ENCODE measurements at regions not wholly inside any gene's neighbourhood (a gene's known extent, or its start where the extent isn't known, plus 50 kb on each side); places are given as distances from the start of the nearest gene placed in this dataset.

DNA sequence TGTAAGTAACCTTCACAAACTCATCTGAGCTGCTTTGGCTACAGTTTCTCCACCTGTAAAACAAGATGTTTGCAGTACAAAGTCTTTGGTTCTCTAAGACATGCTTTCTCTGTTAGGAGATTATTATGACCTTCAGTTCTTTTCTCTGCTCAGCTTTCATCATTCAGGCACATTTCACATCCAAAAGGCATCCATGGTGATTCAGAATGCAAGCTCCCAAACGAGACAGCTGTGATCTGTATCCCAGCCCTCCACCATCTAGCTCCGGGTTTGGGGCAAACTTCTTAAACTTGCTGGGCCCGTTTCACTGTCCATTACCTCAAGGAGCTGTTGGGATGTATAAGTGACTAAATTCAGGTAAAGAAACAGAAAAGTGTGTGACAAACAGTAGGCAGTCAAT lies 95.8 kb upstream of the COL1A2 start:
- Histone ChIP-seq H3K4ac (replicated peaks; ENCODE audit: insufficient read length, low read depth, low read length) (no peak overlapping the region), H3K27me3 (replicated peaks in 1 of 4; ENCODE audit: control insufficient read depth in 3 of 4, extremely low read depth in 1 of 4, insufficient read depth in 3 of 4, low read length in 3 of 4) (peaks cover 0 to 1% (median 0%) of the 10 kb centered on the region in 4 experiments; a peak in 1 of 7 replicates), H3K79me2 (ENCODE audit: control insufficient read depth in 1 of 2, insufficient read depth in 2 of 2, low read length in 2 of 2) (no peaks in the 10 kb centered on the region), H4K8ac (ENCODE audit: extremely low read depth, insufficient read depth, low read length) (no peak overlapping the region), H3K4me3 (ENCODE audit: extremely low read depth in 1 of 4, insufficient read depth in 2 of 4, low read depth in 3 of 4, low read length in 4 of 4) (no peak overlapping the region), H4K5ac (ENCODE audit: insufficient read length, low read depth, low read length) (no peak overlapping the region), H3K56ac (replicated peaks; ENCODE audit: insufficient read length, low read depth, low read length) (no peak overlapping the region), H2AK5ac (ENCODE audit: low read depth, low read length) (no peak overlapping the region), H4K91ac (replicated peaks; ENCODE audit: insufficient read length, low read length) (no peak overlapping the region), H2BK120ac (replicated peaks; ENCODE audit: low read depth, low read length) (no peak overlapping the region), H3K9me3 (ENCODE audit: insufficient read depth in 2 of 2, low read depth in 1 of 2, low read length in 1 of 2) (no peaks in the 10 kb centered on the region), H3K23ac (ENCODE audit: insufficient read length) (no peak overlapping the region), H2BK5ac (ENCODE audit: low read depth, low read length) (no peak overlapping the region), H3K27ac (ENCODE audit: low read depth, low read length) (no peak overlapping the region), H3K79me1 (ENCODE audit: low read depth, low read length) (no peaks in the 10 kb centered on the region), H3K14ac (ENCODE audit: insufficient read length) (no peak overlapping the region), H3K18ac (ENCODE audit: extremely low read depth, low read length) (no peak overlapping the region), H3K9ac (replicated peaks in 1 of 4; ENCODE audit: extremely low read depth in 1 of 4, low read depth in 3 of 4, low read length in 3 of 4) (no peak overlapping the region), H4K20me1 (replicated peaks in 1 of 2; ENCODE audit: control insufficient read depth in 1 of 2, insufficient read depth in 2 of 2, low read length in 2 of 2) (no peaks in the 10 kb centered on the region), H2BK20ac (ENCODE audit: low read length) (no peak overlapping the region), H3K36me3 (ENCODE audit: control insufficient read depth in 2 of 4, insufficient read depth in 4 of 4, low read length in 3 of 4) (no peaks in the 10 kb centered on the region), H3K4me2 (ENCODE audit: insufficient read depth in 1 of 2, low read depth in 2 of 2, low read length in 2 of 2) (no peak overlapping the region), H3K23me2 (ENCODE audit: low read depth, low read length) (peaks cover 2% of the 10 kb centered on the region; the same call in 1 of the 2 replicates), H3K4me1 (replicated peaks in 1 of 4; ENCODE audit: control insufficient read depth in 3 of 4, insufficient read depth in 4 of 4, low read length in 3 of 4) (peaks cover 3 to 22% (median 8%) of the 10 kb centered on the region in 4 experiments; a peak in 6 of 7 replicates), H2BK15ac (ENCODE audit: low read length) (no peak overlapping the region), H2BK12ac (ENCODE audit: low read depth, low read length) (no peak overlapping the region), H2AFZ (ENCODE audit: low read length) (no peak overlapping the region)
- TF ChIP-seq TAF1 (IDR thresholded peaks at IDR 0.05; ENCODE audit: low read depth, low read length) = no peak
- TF ChIP-seq, protein P1, sequence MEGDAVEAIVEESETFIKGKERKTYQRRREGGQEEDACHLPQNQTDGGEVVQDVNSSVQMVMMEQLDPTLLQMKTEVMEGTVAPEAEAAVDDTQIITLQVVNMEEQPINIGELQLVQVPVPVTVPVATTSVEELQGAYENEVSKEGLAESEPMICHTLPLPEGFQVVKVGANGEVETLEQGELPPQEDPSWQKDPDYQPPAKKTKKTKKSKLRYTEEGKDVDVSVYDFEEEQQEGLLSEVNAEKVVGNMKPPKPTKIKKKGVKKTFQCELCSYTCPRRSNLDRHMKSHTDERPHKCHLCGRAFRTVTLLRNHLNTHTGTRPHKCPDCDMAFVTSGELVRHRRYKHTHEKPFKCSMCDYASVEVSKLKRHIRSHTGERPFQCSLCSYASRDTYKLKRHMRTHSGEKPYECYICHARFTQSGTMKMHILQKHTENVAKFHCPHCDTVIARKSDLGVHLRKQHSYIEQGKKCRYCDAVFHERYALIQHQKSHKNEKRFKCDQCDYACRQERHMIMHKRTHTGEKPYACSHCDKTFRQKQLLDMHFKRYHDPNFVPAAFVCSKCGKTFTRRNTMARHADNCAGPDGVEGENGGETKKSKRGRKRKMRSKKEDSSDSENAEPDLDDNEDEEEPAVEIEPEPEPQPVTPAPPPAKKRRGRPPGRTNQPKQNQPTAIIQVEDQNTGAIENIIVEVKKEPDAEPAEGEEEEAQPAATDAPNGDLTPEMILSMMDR (IDR thresholded peaks at IDR 0.05; ENCODE audit: control extremely low read depth in 1 of 3, insufficient read depth in 1 of 3, low read depth in 1 of 3, low read length in 3 of 3) = no peak
- no peak for TF ChIP-seq YY1 (IDR thresholded peaks at IDR 0.05; ENCODE audit: low read depth, low read length)
- no peak for TF ChIP-seq SP1 (IDR thresholded peaks at IDR 0.05; ENCODE audit: low read depth, low read length)
- DNase-seq (ENCODE audit: low read depth in 1 of 2, low spot score in 2 of 2) = no peak
- ChIA-PET CTCF (ENCODE audit: partially characterized antibody) (interaction anchor here (4.2 to 18.5 kb wide), 2 partner anchors 10 to 100 kb away, joined by 37 to 372 read pairs; partner anchors contain the start of gene COL1A2), POLR2A (ENCODE audit: partially characterized antibody) (interaction anchor here (1.0 kb wide), 1 partner anchor 9 kb away, joined by 3 read pairs; no protein-coding TSS in a partner anchor)
- WGBS, 2 experiments (ENCODE audit: extremely low coverage in 1 of 2, insufficient coverage in 1 of 2, insufficient read length in 1 of 2, insufficient replicate concordance in 2 of 2, low coverage in 1 of 2, low lambda C conversion rate in 2 of 2, missing lambda C conversion rate in 1 of 2) = 91% methylated on average over 3 of the region's 3 CpGs; no CpG with 5 or more reads in 1 of the 2 experiments
- no peak for FAIRE-seq

Measured in H1 (cell line).